Astrocyte of the cerebellum (primary cell): ENCODE measurements at regions not wholly inside any gene's neighbourhood (a gene's known extent, or its start where the extent isn't known, plus 50 kb on each side); places are given as distances from the start of the nearest gene placed in this dataset.

Experiments used
- DNase-seq: peaks from one replicate; pipeline ENCODE4 v3.0.0-alpha.2; 2011; ENCODE audit warnings: low read depth
- H3K4me3 ChIP-seq: 2 replicates; pipeline ENCODE4 v1.5.1; 2011; ENCODE audit warnings: mild to moderate bottlenecking, low read depth, low read length, moderate library complexity
- in situ Hi-C: cut with HindIII; loops from 2 replicates; pipeline ENCODE4 v1.10.0; 2017; ENCODE audit warnings: low sequenced_read_pairs
- TF ChIP-seq, protein P1 (sequence below): IDR thresholded peaks from 2 replicates; pipeline ENCODE4 v1.5.1; 2012; ENCODE audit warnings: low read length, low read depth, moderate library complexity, mild to moderate bottlenecking; ENCODE audit errors: missing control alignments

DNA sequence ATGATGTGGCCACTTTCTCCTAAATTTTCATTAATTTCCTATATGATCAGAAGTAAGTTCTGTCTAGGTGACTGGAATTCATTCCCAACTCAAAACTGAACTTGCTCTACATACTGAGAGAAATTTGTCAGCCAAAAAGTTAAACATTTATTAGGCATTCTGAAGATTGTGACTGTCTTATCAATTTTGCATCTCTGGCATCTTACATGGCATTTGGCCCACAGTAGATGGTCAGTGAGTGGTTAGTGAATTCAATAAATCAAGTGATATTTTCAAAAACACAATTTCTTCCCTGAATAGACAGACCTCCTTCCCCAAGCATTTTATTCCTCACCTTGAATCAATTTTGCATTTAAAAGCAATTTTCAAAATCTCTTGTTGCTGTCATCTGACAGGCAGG is 363.2 kb upstream of the NBEA start:
- in situ Hi-C loops: no loop called here
- no peak overlapping the region for H3K4me3 ChIP-seq
- TF ChIP-seq, protein P1, sequence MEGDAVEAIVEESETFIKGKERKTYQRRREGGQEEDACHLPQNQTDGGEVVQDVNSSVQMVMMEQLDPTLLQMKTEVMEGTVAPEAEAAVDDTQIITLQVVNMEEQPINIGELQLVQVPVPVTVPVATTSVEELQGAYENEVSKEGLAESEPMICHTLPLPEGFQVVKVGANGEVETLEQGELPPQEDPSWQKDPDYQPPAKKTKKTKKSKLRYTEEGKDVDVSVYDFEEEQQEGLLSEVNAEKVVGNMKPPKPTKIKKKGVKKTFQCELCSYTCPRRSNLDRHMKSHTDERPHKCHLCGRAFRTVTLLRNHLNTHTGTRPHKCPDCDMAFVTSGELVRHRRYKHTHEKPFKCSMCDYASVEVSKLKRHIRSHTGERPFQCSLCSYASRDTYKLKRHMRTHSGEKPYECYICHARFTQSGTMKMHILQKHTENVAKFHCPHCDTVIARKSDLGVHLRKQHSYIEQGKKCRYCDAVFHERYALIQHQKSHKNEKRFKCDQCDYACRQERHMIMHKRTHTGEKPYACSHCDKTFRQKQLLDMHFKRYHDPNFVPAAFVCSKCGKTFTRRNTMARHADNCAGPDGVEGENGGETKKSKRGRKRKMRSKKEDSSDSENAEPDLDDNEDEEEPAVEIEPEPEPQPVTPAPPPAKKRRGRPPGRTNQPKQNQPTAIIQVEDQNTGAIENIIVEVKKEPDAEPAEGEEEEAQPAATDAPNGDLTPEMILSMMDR: no peak
- no peak for DNase-seq

DNA sequence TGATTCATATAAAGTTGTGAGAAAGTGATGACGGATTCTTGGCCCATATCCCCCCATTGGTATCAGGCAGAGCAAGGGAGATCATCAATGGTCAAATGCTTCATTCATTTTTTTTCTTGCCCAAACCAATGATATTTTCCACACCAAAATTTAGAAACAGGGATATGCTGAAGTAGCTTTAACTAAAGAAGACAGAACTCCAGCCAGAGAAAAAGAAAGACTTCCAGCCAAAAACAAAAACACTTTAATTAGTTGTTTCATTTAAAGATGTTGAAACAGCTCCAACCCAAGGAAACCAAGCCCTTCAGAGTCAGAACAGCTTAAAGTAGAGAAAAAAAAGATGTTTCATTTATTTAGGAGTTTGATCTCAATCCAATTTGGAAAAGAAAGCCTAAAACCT is 358.9 kb upstream of the NBEA start:
- TF ChIP-seq, protein P1: no peak
- no peak for DNase-seq
- in situ Hi-C loops: no loop called here
- no peak overlapping the region for H3K4me3 ChIP-seq

DNA sequence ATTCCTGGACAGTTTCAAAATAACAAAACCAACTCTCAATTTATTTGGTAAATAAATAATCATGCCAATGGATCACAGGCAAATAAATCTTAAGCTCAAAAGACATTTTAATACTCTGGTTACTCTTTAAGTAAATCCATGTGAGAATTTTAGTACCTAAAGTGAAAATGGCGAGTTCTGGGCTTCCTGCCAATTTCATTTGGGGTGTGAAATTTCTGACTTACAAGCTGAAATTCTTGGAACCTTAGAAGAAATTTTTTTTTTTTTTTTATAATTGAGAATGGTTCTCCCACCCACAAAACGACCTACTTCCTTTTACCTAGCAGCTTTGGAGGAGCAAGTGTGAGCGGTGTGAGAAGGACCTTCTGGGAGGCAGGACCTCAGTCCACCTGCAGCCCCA is 354.5 kb upstream of the NBEA start:
- in situ Hi-C loops: no loop called here
- TF ChIP-seq, protein P1: no peak
- no peak overlapping the region for H3K4me3 ChIP-seq
- DNase-seq: peak; percentile 28

- no peak for DNase-seq
- in situ Hi-C loops: no loop called here
- no peak overlapping the region for H3K4me3 ChIP-seq
- TF ChIP-seq, protein P1: no peak
Observed at GRCh38 chr13:34588362-34588761, 353.7 kb upstream of the NBEA start.

- no peak overlapping the region for H3K4me3 ChIP-seq
- TF ChIP-seq, protein P1: no peak
- DNase-seq: no peak
- in situ Hi-C loops: no loop called here
Observed at GRCh38 chr13:34589581-34589980, 352.5 kb upstream of the NBEA start.

DNA sequence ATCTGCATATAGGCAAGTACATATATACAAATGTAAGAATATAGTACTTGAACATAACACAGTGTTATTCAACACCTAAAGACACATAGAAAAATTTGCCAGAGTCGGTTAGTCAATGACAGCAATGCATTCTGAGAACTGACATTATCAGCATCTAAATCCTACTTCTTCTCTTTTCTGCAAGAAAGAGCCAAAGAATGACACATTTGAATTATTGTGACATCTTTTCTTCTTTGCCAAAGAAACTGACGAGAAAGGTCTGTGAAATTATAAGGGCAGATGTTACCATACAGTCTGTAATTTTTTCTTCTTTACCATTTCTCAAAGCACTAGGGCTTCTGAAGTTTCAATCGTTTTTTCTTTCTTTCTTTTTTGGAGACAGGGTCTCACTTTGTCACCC is 350.9 kb upstream of the NBEA start:
- TF ChIP-seq, protein P1: no peak
- in situ Hi-C loops: no loop called here
- DNase-seq: no peak
- no peak overlapping the region for H3K4me3 ChIP-seq
